ENCODE measurements at regions not wholly inside any gene's neighbourhood (a gene's known extent, or its start where the extent isn't known, plus 50 kb on each side); places are given as distances from the start of the nearest gene placed in this dataset.

DNA sequence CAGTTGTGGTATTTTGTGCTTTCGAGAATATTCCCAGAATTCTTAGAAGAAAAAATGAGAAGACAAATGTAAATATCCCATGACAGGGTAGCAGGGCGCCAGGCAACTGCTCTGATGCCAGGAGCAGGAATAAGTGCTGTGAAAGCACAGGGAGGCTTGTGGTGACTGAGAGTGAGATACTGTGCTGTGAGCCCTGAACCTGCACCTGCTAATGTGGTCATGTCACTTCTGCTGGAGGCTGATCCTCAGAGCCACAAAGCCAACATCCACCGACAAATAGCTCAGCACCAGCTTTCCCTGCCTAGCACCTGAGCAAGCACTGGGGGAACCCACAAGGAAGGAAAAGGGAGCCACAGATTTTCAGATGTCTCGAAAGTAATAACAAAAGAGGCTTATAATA is 368.6 kb upstream of the CDH4 start:
- no peak for DNase-seq

DNA sequence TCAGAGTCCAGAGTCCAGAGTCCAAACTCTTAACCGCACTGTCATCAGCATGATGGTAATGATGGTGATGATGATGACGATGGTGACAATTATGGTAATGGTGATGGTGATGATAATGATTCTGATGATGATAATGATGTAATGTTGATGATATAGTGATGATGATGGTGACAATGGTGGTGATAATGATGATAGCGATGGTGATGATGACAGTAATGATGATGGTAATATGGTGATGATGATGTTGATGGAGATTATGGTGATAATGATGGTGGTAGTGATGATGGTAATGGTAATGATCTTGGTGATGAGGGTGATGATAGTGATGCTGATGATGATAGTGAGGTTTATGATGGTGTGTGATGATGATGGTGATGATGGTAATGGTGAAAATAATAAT is 367.8 kb upstream of the CDH4 start:
- no peak for DNase-seq

DNA sequence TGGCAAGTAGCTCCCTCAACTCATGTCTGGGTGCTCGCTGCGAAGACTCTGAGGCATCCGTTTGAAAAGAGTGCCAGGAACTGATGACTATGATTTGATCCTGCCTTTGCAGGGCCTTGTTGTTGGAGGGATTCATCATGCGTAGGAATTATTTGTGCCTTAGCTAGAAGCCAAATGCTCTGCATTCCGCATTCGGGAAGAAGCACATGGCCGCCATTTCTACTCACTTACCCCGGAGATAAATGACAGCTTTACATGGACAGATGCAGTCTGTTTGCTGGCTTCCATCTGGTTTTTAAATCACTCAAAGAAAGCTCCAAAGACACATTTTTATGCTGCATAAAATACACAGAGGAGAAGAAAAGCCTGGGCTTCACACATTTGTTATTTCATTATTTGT is 363.3 kb upstream of the CDH4 start:
- DNase-seq: no peak

DNA sequence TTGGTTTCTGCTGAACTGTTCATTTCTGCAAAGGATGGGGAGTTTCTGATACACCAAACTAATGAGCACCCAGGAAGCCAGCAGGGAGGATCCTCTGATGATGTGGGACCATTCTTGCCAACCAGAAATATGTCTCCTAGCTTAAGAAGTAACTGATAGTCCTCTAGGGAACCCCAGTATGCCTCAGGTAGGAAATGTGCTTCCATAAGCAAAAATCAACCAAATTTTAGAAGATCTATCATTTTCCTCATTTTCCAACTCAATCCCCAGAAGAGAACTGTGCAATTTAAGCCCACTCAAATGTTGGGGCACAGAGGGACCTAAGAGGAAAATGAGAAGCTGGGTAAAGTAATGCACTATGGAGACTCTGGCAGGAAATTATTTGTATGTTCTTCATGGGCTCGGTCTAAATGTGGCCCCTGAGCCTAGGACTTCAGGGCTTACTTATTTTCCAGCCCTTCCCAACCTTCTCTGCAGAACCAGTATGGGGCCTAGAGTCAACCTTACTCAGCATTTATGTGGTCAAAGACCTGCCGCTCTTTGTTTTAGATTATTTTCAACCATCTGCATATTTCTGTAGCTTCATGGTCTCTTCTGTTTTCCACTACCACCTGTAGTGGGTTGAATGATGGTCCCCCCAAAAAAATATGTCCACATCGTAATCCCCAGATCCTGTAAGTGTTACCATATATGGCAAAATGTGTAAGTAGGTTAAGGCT is 359.8 kb upstream of the CDH4 start:
- no peak for DNase-seq

DNA sequence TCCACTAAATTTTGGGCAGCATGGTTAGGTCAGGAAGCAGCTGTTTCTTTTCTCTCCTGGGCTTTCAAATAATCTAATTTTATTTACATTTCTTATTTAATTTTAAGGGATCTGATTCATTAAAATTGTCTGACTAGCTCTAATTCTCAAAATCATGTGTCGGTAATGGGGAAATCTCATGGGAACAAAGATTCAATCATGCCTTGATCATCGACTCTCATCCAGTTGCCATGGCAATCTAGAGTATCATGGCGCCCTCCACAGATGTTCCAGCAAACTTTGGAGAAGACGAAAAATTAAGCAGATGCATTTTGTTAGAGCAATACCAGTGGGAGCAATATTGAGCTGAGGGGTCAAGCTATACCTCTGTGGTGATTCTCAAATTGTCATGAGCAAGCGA is 358.0 kb upstream of the CDH4 start:
- DNase-seq: no peak

DNA sequence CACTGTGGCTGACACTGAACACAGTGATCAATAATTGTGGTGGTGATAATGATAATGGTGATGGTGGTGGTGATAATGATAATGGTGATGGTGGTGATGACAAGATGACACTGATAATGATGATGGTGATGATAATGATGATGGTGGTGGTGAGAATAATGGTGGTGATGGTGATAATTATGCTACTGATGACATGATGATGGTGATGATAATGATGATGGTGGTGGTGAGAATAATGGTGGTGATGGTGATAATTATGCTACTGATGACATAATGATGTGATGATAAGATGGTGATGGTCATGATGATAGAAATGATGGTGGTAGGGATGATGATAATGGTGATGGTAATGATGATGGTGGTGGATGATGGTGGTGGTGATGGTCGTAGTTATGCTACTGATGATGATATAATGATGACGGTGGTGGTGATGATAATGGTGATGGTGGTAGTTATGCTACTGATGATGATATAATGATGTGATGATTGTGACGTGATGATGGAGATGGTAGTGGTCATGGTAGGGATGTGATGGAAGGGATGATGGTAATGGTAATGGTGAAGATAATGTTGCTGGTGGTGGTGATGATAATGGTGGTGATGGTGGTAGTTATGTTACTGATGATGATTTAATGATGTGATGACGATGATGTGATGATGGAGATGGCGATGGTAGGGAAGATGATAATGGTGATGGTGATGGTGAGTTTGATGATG is 356.5 kb upstream of the CDH4 start:
- no peak for DNase-seq

DNA sequence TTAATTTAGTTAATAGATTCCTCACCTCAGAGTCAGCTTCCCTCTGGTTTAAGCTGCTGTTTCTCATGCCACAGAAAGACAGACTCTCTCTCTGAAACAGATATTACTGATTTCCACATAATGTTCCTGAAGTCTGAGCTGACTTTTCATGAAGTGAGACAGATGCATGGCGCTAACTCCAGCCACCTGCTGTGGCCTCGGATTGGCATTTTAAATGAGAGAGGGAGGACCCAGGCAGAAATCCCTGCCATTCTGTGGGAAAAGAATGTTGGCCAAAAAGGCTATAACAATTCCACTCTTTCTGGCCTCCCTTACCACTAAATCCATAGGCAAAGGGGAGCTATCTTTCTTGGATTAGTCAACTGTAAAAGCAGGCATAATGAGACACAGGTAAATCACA is 354.1 kb upstream of the CDH4 start:
- DNase-seq: no peak

DNA sequence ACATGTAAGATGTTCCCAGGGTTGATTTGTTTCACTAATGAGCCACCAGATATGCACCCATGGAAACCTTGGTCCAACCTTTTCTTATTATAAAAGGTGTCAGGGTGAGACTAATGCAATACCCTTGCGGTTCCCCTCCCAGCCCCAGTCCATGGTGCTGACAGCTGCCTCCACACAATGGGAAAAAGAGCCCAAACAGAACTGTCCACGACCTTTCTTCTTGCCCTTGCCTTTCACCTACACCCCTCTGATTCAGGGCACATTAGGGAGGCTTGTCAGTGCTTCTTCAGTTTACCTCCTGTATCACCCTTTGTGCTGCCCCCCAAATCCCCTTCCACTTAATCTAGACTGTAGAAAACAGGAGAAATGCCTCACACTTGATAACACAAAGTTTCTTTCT is 352.7 kb upstream of the CDH4 start:
- DNase-seq: no peak

DNA sequence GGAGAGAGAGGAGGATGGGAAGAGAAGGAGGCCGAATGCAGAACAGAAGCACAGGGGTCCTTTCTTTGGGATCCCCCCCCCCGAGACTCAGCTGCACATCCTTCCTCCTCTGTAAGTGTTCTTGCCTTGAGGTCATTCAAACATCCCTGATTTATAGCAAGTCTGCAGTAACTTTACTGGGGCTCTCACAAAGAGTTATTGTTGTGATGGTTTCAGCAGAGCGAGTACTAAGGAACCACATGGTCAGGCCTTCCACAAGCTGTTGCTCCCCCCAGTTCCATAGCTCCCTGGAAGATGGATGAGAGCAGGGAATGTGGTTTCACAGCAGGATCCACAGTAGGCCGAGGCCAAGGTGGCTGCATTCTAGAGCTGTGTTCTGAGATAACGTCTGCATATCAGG is 351.4 kb upstream of the CDH4 start:
- no peak for DNase-seq

DNA sequence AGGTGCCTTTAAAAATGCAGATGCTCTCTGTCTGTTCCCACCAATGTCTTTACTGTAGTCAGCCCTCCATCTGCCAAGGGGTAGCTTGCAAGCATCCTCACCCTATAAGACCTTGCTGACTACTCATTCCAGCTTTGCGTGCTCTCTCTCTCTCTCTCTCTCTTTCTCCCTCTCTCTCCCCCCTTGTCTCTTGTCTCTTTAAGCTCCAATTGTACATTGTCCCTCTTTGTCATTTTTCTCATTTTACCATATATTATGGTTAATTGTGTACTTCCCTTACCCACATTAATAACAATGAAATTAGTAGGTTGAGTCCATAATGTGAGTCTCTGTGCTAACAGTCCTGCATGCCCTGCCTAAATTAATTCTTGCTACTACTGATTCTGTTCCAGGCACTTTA is 350.2 kb upstream of the CDH4 start:
- DNase-seq: no peak

DNA sequence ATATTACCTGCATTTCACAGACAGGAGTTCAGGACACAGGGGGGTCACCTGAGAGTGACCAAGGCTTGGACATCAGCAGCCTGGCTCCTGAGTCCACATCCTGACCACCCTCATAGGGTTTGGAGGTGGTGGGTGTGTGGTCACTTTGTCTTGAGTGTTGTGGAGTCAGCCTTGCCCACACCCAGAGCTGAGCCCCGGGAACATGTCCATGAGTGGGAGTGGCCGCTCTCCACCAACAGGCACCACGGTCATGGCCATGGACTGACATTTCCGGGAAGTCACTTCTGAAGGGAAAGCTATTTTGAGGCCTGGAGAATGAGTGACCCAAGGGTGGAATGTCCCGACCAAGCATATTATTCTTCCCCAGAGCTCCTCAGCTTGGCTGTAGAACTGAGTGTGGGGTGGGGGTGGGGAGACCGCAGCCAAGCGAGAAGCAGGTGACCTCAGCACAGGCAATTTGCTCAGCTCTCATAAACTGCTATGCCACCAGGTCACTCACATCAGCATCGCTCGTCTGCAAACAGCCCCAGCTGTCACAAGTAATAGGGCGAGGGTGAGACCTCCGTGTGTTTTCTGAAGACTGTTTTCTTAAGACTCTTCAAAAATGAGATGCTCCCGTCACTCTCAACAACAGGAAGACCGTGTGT is 348.6 kb upstream of the CDH4 start:
- no peak for DNase-seq

DNA sequence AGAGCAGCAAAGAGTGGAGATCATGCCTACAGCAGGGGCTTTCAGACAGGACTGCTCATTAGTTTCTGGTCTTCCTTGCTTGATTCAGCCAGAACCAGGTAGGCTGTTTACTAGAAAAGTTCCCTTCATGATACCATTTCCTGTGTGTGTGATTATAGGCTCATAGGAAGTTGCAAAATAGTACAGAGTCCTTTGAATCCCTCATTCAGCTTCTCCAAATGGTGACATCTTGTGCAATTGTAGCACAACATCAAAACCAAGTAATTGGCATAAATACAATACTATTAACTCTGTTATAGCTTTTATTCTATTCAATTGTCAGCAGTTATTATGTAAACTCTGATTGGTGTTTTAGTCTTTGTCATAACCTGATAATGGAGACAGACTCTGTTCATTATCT is 347.3 kb upstream of the CDH4 start:
- DNase-seq: no peak

DNA sequence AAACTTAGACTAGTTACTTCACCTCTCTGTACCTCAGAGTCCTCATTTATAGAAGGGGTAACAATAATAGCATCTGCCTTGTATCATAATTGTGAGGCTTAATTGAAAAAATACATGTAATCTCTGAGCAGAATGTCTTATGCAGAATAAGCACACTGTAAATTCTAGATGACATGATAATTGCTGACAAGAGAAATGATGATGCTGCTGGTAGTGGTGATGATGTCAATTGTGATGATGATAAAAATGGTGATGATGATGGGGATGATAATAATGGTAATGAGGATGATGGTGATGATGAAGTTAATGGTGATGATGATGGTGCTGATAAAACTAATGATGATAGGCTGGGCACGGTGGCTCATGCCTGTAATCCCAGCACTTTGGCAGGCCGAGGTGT is 346.1 kb upstream of the CDH4 start:
- DNase-seq: no peak

DNA sequence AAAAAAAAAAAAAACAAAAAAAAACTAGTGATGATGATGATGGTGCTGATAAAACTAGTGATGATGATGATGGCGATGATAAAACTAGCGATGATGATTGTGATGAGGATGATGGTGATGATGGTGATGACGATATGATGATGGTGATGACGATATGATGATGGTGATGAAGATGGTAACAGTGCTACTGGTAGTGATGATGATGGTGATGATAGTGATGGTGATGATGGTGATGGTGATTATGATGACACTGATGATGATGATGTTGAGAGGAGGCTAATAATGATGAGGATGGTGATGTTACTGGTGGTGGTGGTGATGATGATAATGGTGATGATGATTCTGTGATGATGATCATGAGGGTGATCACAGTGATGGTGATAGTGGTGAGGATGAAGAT is 345.5 kb upstream of the CDH4 start:
- no peak for DNase-seq

DNA sequence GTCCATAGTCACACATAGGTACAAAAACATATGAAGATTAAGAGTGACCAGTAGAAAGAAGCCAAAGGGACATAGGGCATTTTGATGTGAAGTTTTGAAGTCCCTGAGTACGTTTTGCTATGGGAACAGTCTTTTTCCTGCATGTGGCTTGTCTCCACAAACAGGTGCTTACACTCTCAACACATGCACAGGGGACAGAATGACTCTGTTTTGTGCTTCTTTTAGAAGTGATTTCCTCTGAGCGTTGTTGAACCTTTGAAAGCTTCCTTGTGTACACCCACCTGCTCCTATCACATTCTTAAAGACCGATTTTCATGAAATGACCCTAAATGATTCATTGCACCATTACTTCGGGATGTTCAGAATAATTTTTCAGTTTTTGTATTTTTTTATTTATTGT is 338.8 kb upstream of the CDH4 start:
- no peak for DNase-seq

DNA sequence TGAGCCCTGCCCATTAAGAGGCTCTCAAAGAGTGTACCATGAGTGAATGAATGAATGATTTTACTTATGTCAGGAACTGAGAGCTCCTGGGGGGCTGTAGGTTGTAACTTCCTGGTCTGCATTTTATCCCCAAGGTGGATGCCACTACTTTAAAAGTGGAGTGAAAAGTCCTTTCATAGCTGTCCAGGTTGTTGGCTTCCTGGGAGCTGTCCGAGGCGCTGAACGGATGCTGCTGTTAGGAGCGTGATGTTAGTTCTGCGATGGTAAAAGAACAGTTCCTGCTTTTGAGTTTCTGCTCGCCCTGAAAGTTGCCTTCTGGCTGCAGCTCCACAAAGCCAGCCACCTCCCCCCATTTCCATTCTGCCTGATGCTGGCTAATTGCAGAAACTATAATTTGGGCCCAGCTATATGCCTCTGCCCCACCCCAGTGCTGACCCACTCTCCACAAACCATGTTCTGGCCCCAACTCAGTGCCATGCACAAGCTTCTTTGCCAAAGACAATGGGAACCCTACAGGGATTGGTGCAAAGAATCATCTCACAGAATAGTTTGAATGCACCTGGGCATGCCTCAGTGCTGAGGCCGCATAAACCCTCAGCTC is 330.9 kb upstream of the CDH4 start:
- peak; percentile 55 for DNase-seq

DNA sequence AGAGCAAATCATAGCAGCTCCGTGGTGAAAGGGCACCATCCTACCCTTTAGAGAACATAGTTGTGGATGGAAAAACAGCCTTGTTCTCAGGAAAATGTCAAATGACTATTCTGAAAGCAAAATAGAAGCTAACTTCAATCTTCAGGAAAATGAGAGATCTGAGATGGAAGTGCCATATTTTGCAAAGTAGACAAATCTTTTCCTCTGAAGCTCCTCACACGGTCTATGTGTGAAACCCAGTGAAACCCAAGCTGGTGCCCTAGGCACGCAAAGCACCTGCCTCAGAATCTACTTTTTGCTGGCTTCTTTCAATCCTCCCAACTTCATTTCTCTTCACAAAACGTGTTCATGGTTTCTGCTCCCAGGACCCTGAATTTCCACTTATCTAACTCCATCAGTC is 325.2 kb upstream of the CDH4 start:
- DNase-seq: no peak

DNA sequence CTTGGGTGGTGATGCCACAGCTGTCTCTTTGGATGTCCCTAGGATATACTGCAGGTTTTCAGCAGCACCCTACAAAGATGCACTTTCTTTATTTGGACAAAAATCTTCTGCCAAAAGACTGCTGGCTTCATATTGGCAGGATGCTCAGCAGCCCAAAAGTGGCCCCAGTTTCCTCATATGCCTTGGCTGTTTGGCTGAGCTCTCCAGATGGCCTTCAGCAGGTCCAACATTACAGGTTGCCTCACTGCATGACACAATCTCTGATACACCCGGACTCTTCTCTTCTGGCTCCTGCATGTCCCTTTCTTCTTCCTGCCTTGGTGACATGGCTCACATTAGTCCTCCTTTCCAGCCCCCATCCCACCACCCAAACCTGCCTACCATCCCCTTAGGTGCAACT is 323.7 kb upstream of the CDH4 start:
- no peak for DNase-seq

DNA sequence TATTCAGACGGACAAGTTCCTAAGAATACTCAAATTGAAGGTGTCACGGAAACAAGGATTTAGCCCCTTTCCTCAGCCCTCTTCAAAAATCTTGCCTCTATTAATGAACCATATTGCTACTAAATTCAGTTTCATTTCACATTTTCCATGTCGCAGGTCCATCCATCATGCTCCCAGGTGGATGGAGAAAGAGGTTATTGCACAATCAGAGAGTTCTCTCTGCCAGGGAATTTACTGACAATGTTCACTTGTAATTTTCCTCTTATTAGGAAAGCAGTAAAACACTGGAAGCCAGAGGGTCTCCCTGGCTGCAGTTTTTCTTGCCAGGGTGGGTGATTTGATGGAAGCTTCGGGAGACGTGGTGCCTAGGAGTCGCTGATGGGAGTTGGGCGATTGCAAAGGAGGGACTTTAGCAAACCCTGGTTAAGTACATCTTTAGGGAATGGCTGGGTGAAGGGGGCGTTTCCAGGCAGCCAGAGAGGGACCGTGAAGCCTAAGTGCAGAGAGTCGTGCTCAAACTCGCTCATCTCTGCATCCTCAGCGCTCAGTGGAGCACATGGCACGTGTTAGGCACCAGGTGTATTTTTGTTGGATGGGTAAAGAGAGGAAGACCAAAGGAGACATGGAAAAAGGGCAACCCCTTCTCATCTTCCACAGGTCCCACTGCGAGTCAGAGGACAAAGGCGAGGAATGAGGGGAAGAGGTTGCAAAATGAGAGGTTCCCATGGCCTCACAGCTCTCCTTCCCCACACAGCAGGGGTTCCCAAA is 321.9 kb upstream of the CDH4 start:
- DNase-seq: no peak

DNA sequence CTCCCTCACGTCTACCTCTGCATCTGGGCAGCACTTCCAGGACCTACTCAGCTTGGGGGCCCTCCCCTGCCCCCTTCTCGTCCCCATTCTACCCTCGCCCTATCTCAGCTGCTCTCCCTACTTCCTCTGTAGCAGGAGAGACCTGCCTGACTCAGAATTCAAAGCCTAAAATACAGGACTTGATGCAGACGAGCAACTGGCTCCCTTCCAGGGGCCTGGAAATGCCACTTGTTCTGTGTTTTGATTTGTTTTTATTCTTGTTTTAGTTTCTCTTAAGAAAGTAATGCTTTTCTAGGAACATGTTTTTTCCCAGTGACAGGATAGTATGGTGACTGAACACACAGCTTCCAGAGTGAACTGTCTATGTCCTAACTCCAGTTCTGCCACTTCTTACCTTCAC is 320.4 kb upstream of the CDH4 start:
- DNase-seq: no peak

DNA sequence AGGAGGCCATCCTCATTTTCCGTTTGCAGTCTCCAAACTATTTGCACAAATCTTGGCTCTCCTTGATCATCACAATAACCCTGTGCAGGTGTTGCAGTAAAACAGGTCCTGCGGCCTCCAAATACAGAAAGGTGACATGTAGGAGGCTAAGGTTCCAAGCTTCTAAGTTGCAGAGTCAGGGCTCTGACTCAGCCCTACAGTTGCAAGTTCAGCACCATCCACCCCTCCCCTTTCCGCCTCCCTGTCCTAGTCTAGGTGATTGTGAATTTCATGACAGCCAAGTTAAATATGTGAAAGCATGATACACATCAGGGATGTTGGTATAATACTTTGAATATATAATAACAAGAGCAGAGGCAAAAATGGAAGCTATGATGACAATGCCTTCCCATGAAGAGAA is 317.3 kb upstream of the CDH4 start:
- no peak for DNase-seq

DNA sequence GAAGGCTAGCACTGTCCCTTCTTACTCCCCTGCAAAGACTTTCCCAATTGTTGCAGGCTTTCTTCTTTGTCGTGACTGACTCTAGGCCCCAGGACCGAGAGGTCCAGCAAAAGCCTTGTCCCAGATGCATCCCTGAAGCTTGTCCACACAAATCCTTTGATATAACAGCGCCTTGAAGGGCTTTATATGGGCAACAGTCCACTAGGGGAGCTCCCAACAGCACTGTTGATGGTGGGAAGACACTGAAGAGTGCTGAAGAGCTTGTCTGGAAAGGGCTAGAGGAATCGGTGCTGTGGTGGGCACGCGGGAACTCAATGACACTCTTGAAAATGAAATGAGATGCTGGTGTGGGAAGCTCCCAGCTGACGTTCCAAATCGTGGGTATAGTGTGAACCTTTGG is 316.1 kb upstream of the CDH4 start:
- DNase-seq: no peak

DNA sequence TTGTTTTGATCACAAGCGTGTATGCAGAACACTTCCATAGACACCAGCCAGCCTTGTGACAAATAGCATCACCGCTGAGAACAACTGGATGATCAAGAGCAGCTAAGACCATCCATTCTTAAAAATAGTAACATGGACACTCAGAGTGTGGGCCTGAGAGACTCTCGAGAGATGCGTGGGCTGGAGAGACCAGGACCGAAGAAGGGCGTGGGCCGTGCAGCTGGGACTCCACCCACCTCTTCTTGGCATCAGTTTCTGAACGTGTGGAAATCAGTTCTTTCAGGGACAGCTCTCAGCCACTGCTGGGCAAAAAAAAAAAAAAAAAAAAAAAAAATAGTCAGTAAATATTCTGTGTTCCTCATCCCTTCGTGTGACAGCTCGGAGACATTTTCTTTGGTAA is 314.5 kb upstream of the CDH4 start:
- DNase-seq: no peak

All from left hindlimb (tissue), 1 donor.